ENCODE measurements at regions not wholly inside any gene's neighbourhood (a gene's known extent, or its start where the extent isn't known, plus 50 kb on each side); places are given as distances from the start of the nearest gene placed in this dataset.

- H3K27me3 Mint-ChIP-seq (ENCODE audit: unreplicated experiment): no peaks in the 10 kb centered on the region
- H3K9me3 Mint-ChIP-seq (ENCODE audit: low read depth, unreplicated experiment): peaks cover 14% of the 10 kb centered on the region
- CTCF ChIA-PET: interaction anchor here (0.7 kb wide), 1 partner anchor 16 kb away, joined by 7 read pairs; no protein-coding TSS in a partner anchor
- no peak overlapping the region for H3K27ac Mint-ChIP-seq (ENCODE audit: unreplicated experiment)
- TF ChIP-seq CTCF (IDR thresholded peaks at IDR 0.05; ENCODE audit: unreplicated experiment): no peak
- BruUV-seq (replicated peaks): no TSS peak
- intact Hi-C loops (cut with micrococcal nuclease; ENCODE audit: unreplicated experiment): no loop called here
- no peak for DNase-seq
- no peak overlapping the region for H3K4me3 Mint-ChIP-seq (ENCODE audit: low read depth, unreplicated experiment)
- H3K4me1 Mint-ChIP-seq (ENCODE audit: low read depth, unreplicated experiment): no peaks in the 10 kb centered on the region
- H3K36me3 Mint-ChIP-seq (ENCODE audit: insufficient read depth, unreplicated experiment): no peaks in the 10 kb centered on the region
Observed at GRCh38 chr12:115606040-115606439, 671.5 kb downstream of the MED13L start.

- CTCF ChIA-PET: no interaction called here
- no peak for TF ChIP-seq CTCF (IDR thresholded peaks at IDR 0.05; ENCODE audit: unreplicated experiment)
- H3K9me3 Mint-ChIP-seq (ENCODE audit: low read depth, unreplicated experiment): peaks cover 10% of the 10 kb centered on the region
- H3K27me3 Mint-ChIP-seq (ENCODE audit: unreplicated experiment): no peaks in the 10 kb centered on the region
- no peak for DNase-seq
- H3K4me3 Mint-ChIP-seq (ENCODE audit: low read depth, unreplicated experiment): no peak overlapping the region
- no peaks in the 10 kb centered on the region for H3K36me3 Mint-ChIP-seq (ENCODE audit: insufficient read depth, unreplicated experiment)
- intact Hi-C loops (cut with micrococcal nuclease; ENCODE audit: unreplicated experiment): no loop called here
- BruUV-seq (replicated peaks): no TSS peak
- no peaks in the 10 kb centered on the region for H3K4me1 Mint-ChIP-seq (ENCODE audit: low read depth, unreplicated experiment)
- no peak overlapping the region for H3K27ac Mint-ChIP-seq (ENCODE audit: unreplicated experiment)
Observed at GRCh38 chr12:115598871-115599811, 678.4 kb downstream of the MED13L start.

GRCh38 chr12:115597157-115597712, 680.3 kb downstream of the MED13L start:
- intact Hi-C loops (cut with micrococcal nuclease; ENCODE audit: unreplicated experiment): no loop called here
- Mint-ChIP-seq H3K27ac (ENCODE audit: unreplicated experiment) (no peak overlapping the region), H3K4me3 (ENCODE audit: low read depth, unreplicated experiment) (no peak overlapping the region), H3K9me3 (ENCODE audit: low read depth, unreplicated experiment) (peaks cover 12% of the 10 kb centered on the region), H3K36me3 (ENCODE audit: insufficient read depth, unreplicated experiment) (no peaks in the 10 kb centered on the region), H3K27me3 (ENCODE audit: unreplicated experiment) (no peaks in the 10 kb centered on the region), H3K4me1 (ENCODE audit: low read depth, unreplicated experiment) (no peaks in the 10 kb centered on the region)
- BruUV-seq (replicated peaks): no TSS peak
- no peak for TF ChIP-seq CTCF (IDR thresholded peaks at IDR 0.05; ENCODE audit: unreplicated experiment)
- DNase-seq: no peak
- CTCF ChIA-PET: interaction anchor here (0.6 kb wide), 1 partner anchor 1209 kb away, joined by 3 read pairs; no protein-coding TSS in a partner anchor

GRCh38 chr12:115588131-115588530, 689.4 kb downstream of the MED13L start:
- no peaks in the 10 kb centered on the region for H3K4me1 Mint-ChIP-seq (ENCODE audit: low read depth, unreplicated experiment)
- CTCF ChIA-PET: no interaction called here
- TF ChIP-seq CTCF (IDR thresholded peaks at IDR 0.05; ENCODE audit: unreplicated experiment): no peak
- no peak overlapping the region for H3K4me3 Mint-ChIP-seq (ENCODE audit: low read depth, unreplicated experiment)
- BruUV-seq (replicated peaks): no TSS peak
- intact Hi-C loops (cut with micrococcal nuclease; ENCODE audit: unreplicated experiment): no loop called here
- no peak overlapping the region for H3K27ac Mint-ChIP-seq (ENCODE audit: unreplicated experiment)
- H3K27me3 Mint-ChIP-seq (ENCODE audit: unreplicated experiment): no peaks in the 10 kb centered on the region
- no peak for DNase-seq
- H3K36me3 Mint-ChIP-seq (ENCODE audit: insufficient read depth, unreplicated experiment): no peaks in the 10 kb centered on the region
- peaks cover 20% of the 10 kb centered on the region for H3K9me3 Mint-ChIP-seq (ENCODE audit: low read depth, unreplicated experiment)

All from Calu3 (cell line).